ENCODE measurements at regions not wholly inside any gene's neighbourhood (a gene's known extent, or its start where the extent isn't known, plus 50 kb on each side); places are given as distances from the start of the nearest gene placed in this dataset.

- no peak for FAIRE-seq
These were observed 149.0 kb upstream of the SERP2 start for GRCh38 chr13:44224450-44225149.

DNA sequence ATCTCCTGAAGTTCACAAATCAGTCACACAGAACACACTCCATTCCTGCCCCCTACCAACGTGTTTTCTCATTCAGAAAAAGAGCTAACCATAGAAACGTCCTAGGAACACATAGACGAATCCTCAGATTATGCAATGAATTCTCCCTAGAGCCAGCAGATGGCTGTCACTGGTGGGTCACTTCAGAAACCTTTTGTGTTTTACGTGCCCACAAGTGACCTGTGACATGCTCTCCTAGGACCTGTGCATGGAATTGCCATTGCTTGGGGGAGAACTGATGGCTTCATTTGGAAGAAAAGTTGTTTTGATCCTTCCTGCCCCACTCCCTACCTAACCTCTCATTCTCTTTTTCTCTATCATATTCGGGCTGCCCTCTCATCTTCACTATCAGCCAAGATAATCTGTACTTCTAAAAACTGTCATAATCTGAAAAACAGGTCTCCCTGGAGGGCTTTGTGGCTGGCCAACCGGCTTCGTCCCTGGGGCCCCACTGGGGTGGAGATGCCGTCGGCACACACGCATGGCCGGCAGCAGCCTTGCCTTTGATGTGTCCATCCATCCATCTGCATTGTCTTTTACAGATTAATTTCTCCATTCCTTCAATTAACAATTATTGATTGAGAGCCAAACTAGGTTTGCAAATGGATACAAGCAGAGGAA, 144.1 kb upstream of the SERP2 start:
- no peak for FAIRE-seq

DNA sequence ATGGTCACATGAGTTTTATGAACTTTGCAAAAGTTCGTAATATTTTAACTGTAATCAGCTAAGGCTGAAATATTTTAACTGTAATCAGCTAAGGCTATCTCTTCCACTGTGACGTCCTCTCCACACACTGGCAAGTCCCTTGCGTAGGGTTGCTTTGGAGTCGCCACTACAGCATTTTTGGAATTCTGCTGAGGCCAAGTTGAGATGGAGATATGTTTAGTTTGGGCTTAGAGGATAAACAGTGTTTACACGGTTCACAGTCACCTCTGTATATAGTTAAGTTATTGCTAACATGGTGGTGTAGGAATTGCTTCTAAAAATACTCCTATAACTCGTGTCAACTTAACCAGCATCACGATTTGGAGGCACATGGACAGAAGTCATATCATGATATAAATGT, 143.6 kb upstream of the SERP2 start:
- FAIRE-seq, result no peak

- no peak for FAIRE-seq
These were observed 142.9 kb upstream of the SERP2 start for GRCh38 chr13:44230736-44231135.

DNA sequence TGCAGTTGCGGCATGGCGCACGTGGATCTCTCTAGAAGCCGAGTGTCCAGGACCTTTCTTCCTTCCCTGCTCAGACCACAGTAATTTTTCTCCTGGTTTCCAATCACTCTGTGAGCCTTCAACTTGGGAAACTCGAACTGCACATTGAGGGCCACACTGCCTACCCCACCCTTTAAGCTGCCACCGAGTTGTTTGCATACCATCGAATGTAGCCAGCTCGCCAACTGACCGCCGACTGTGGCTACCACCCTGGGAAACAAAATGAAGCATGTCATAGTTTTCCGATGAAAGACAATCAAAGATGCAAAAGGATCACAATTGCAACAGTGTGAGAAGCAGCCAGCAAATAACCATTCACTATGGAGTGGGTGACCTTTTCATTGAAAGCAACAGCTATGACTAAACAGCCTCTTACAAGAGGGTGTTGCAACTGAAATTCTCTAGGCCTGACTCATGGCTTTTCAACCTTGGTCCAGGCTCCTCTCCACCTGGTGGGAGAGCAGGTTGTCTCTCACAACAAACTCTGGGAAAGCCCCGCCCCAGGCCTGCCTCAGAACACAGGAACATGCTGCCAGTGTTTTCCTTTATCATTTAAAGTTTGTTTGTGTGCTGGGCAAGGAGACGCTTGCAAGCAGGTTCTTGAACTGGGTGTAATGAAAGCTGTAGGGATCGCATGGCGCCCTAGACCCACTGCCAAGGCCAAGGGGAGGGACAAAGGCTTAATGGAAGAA, 141.7 kb upstream of the SERP2 start:
- no peak for FAIRE-seq

- no peak for FAIRE-seq
These were observed 140.8 kb upstream of the SERP2 start for GRCh38 chr13:44232774-44233173.

- no peak for FAIRE-seq
These were observed 139.1 kb upstream of the SERP2 start for GRCh38 chr13:44234566-44234965.

DNA sequence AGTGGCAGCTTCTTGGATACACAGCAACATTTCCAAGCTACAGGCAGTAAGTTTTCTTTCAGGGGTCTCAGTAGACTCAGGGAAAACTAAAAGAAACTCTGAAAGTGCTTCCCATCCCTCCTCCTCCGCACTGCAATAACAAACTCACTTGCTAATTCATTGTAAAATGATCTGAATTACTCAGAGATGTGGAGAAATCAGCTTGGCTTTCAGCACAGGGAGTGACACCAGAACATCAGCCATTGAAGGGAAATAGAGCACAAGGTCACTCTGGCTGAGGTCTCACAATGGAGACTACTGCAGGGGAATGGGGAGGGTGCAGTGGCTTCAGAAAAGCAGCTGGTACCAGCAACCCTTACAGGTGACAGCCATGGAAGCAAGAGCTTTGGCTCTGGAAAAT, 137.3 kb upstream of the SERP2 start:
- no peak for FAIRE-seq

GRCh38 chr13:44236801-44237207, 136.8 kb upstream of the SERP2 start:
- FAIRE-seq, result no peak

DNA sequence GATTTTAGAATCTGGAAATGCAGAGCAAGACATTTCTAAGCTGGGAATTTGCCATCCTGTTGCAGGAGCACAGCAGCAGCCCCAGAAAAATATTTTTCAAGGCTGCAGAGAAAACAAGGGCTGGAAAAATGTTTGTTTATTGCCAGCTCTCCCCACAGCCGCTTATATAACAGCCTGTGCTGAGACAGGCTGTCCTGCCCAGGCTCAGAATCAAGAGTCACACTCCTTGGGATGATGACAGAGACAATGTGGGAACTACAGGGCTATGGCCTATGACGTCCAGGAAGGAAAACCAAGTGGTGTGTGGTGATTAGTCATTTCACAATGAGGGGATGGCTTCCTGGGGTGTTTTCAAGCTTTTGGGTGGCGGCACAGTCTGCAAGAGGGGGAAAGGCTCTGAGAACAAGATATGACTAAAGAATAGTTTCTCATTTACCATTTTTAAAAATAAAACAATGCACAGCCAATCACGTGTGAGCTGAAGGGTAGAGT, 136.3 kb upstream of the SERP2 start:
- no peak for FAIRE-seq

- FAIRE-seq, result no peak
These were observed 135.7 kb upstream of the SERP2 start for GRCh38 chr13:44237881-44238421.

- FAIRE-seq, result no peak
These were observed 132.9 kb upstream of the SERP2 start for GRCh38 chr13:44240611-44241145.

- FAIRE-seq, result no peak
These were observed 132.0 kb upstream of the SERP2 start for GRCh38 chr13:44241638-44242037.

DNA sequence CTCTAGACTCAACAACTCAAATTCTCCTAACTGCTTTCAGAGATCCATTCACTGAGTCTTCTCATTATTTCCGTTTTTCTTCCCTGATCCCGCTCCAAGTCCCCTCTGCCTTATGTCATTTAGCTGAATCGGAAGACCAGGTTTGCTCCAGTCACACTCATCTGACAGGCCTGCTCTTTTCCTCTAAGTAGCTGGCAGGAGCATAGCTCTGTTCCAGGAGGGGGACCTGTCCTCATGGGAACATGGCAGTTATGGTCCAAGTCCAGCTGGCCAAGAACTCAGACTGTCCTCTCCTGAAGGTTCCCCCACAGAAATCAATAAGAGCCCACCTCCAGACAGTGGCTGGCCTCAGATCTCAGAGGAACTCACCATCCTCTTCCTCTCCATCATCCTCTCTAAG, 130.9 kb upstream of the SERP2 start:
- FAIRE-seq, result no peak

GRCh38 chr13:44243198-44243857, 130.3 kb upstream of the SERP2 start:
- FAIRE-seq, result no peak

GRCh38 chr13:44244288-44244687, 129.3 kb upstream of the SERP2 start:
- FAIRE-seq, result no peak

DNA sequence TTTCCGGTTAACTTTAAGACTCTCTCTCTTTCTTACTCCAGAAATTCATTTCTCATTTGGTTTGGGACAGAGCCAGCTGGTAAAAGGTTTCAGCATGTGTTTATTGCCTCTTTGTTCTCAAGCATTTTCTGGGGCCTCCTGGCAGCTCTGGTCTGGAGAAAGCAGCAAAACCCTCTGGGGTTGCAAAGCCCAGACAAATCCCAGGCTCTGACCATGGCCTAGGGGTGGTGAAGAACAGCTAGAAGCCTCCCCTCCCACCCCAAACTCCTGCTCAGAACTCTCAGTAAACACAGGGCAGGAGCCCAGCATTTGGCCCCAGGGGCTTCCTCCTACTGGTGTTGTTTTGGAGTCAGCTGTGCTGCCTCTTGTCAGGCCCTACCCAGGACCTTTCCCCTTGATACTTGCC, 124.2 kb upstream of the SERP2 start:
- no peak for FAIRE-seq

- FAIRE-seq, result no peak
These were observed 120.7 kb upstream of the SERP2 start for GRCh38 chr13:44252938-44253337.

GRCh38 chr13:44255771-44256364, 117.8 kb upstream of the SERP2 start:
- no peak for FAIRE-seq

DNA sequence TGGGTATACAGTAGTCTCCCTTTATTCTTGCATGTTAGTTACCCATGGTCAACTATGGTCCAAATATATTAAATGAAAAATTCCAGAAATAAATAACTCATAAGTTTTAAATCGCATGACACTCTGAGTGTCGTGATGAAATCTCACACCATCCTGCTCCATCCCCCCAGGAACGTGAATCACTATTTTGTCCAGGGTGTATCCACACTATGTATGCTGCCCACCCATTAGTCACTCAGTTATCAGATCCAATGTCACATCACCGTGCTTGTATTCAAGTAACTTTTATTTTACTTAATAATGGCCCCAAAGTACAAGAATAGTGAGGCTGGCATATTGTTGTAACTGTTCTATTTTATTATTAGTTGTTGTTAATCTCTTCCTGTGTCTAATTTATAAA, 115.8 kb upstream of the SERP2 start:
- no peak for FAIRE-seq

GRCh38 chr13:44259045-44260027, 114.3 kb upstream of the SERP2 start:
- no peak for FAIRE-seq
